Sigmoid colon (tissue), 3 donors: ENCODE measurements at regions not wholly inside any gene's neighbourhood (a gene's known extent, or its start where the extent isn't known, plus 50 kb on each side); places are given as distances from the start of the nearest gene placed in this dataset.

ENCODE experiments used
- POLR2A ChIP-seq, 2 donors: fragments of 450-650 bp; IDR thresholded peaks; one replicate each; pipeline ENCODE4 v1.6.1; 2016; ENCODE audit warnings: antibody characterized with exemption in 2 of 2, mild to moderate bottlenecking in 2 of 2, moderate library complexity in 2 of 2
- TF ChIP-seq, protein P1 (sequence below), 4 experiments: fragments of 450-650 bp in 3 of 4; fragments of 200-600 bp in 1 of 4; IDR thresholded peaks; one replicate each; pipeline ENCODE4 v1.5.1; 2016 to 2019; ENCODE audit warnings: antibody characterized with exemption in 4 of 4, mild to moderate bottlenecking in 3 of 4, moderate library complexity in 2 of 4

GRCh38 chr18:57287766-57288165 is 64.6 kb upstream of the ST8SIA3 start:
- TF ChIP-seq, protein P1, sequence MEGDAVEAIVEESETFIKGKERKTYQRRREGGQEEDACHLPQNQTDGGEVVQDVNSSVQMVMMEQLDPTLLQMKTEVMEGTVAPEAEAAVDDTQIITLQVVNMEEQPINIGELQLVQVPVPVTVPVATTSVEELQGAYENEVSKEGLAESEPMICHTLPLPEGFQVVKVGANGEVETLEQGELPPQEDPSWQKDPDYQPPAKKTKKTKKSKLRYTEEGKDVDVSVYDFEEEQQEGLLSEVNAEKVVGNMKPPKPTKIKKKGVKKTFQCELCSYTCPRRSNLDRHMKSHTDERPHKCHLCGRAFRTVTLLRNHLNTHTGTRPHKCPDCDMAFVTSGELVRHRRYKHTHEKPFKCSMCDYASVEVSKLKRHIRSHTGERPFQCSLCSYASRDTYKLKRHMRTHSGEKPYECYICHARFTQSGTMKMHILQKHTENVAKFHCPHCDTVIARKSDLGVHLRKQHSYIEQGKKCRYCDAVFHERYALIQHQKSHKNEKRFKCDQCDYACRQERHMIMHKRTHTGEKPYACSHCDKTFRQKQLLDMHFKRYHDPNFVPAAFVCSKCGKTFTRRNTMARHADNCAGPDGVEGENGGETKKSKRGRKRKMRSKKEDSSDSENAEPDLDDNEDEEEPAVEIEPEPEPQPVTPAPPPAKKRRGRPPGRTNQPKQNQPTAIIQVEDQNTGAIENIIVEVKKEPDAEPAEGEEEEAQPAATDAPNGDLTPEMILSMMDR (IDR thresholded peaks at IDR 0.05): no peak
- no peak for TF ChIP-seq POLR2A (IDR thresholded peaks at IDR 0.05)
